OCI-LY7 (cell line): ENCODE measurements at regions not wholly inside any gene's neighbourhood (a gene's known extent, or its start where the extent isn't known, plus 50 kb on each side); places are given as distances from the start of the nearest gene placed in this dataset.

Source experiments
- BruUV-seq: library from RNA; stranded (reverse); fragments of 400-500 nt; replicated peaks from 2 replicates; lab custom pipeline; 2021; lab: Mats Ljungman, UMichigan
- CTCF ChIA-PET: fragments of 300-600 bp; sonication (Branson Sonifier 250); formaldehyde crosslinking; loops from one replicate; lab custom pipeline; 2022; ENCODE audit warnings: antibody characterized with exemption; ENCODE audit not compliant: unreplicated experiment; lab: Charles Lee
- POLR2A ChIA-PET: fragments of 300-600 bp; sonication (Branson Sonifier 250); formaldehyde crosslinking; loops from one replicate; lab custom pipeline; 2022; ENCODE audit warnings: antibody characterized with exemption; lab: Charles Lee
- DNase-seq: peaks from one replicate; pipeline ENCODE4 v3.0.0-alpha.2; 2015; ENCODE audit warnings: low spot score
- H2AFZ ChIP-seq: fragments of 200-600 bp; sonication (generic), shearing (Covaris generic); 2 replicates; pipeline ENCODE4 v1.6.1; 2014; ENCODE audit warnings: mild to moderate bottlenecking, antibody characterized with exemption, low read length, moderate library complexity
- H3K27ac ChIP-seq: fragments of 200-600 bp; sonication (generic); 2 replicates; pipeline ENCODE4 v1.5.1; 2014; ENCODE audit warnings: mixed run types, low read depth, mild to moderate bottlenecking, moderate library complexity, low read length, inconsistent platforms; ENCODE audit not compliant: poor library complexity, severe bottlenecking
- H3K36me3 ChIP-seq: fragments of 200-600 bp; sonication (generic); 2 replicates; pipeline ENCODE4 v1.6.1; 2014; ENCODE audit warnings: mild to moderate bottlenecking, antibody characterized with exemption, low read length, moderate library complexity, mixed read lengths; ENCODE audit not compliant: insufficient read depth
- H3K4me1 ChIP-seq: fragments of 200-600 bp; sonication (generic); 2 replicates; pipeline ENCODE4 v1.5.1; 2014; ENCODE audit warnings: mild to moderate bottlenecking, low read length; ENCODE audit not compliant: insufficient read depth, poor library complexity, severe bottlenecking
- H3K4me2 ChIP-seq: fragments of 200-600 bp; sonication (generic); 2 replicates; pipeline ENCODE4 v1.6.1; 2014; ENCODE audit warnings: mild to moderate bottlenecking, low read length
- H3K4me3 ChIP-seq: fragments of 200-600 bp; sonication (generic); 2 replicates; pipeline ENCODE4 v1.5.1; 2014; ENCODE audit warnings: mild to moderate bottlenecking, low read depth, low read length; ENCODE audit not compliant: poor library complexity, severe bottlenecking
- H3K79me2 ChIP-seq: fragments of 200-600 bp; sonication (generic); 2 replicates; pipeline ENCODE4 v1.6.1; 2016; ENCODE audit warnings: low read depth, mild to moderate bottlenecking, low read length, moderate library complexity, mixed read lengths; ENCODE audit not compliant: insufficient read depth
- H3K9me2 ChIP-seq: fragments of 200-600 bp; sonication (generic); 2 replicates; pipeline ENCODE4 v1.6.1; 2016; ENCODE audit warnings: mild to moderate bottlenecking, low read length, mixed read lengths; ENCODE audit not compliant: insufficient read depth
- H3K9me3 ChIP-seq: fragments of 200-600 bp; sonication (generic); 2 replicates; pipeline ENCODE4 v1.6.1; 2014; ENCODE audit warnings: mild to moderate bottlenecking, mixed run types, low read length, mixed read lengths
- H4K20me1 ChIP-seq: fragments of 200-600 bp; sonication (generic); 2 replicates; pipeline ENCODE4 v1.6.1; 2014; ENCODE audit warnings: mild to moderate bottlenecking, antibody characterized with exemption, low read length, moderate library complexity, mixed read lengths; ENCODE audit not compliant: insufficient read depth
- CTCF ChIP-seq: fragments of 200-600 bp; sonication (generic); conservative IDR thresholded peaks from 2 replicates; pipeline ENCODE4 v1.5.1; 2014; ENCODE audit warnings: mild to moderate bottlenecking, antibody characterized with exemption, low read length, moderate library complexity, mixed read lengths
- EZH2phosphoT487 ChIP-seq: fragments of 200-600 bp; sonication (generic); IDR thresholded peaks from 2 replicates; pipeline ENCODE4 v1.6.1; 2018; ENCODE audit warnings: low read depth, borderline replicate concordance, mild to moderate bottlenecking, mixed run types, antibody characterized with exemption, low read length, moderate library complexity, mixed read lengths
- intact Hi-C: fragments of 100-400 bp; cut with micrococcal nuclease; formaldehyde crosslinking; loops from one replicate; pipeline ENCODE4 v1.10.0; 2022; ENCODE audit not compliant: unreplicated experiment

- no peaks in the 10 kb centered on the region for H3K36me3 ChIP-seq
- H3K4me2 ChIP-seq, result no peak overlapping the region
- H3K4me1 ChIP-seq, result no peaks in the 10 kb centered on the region
- BruUV-seq, result no TSS peak
- no peaks in the 10 kb centered on the region for H3K79me2 ChIP-seq
- DNase-seq, result no peak
- H2AFZ ChIP-seq, result no peak overlapping the region
- CTCF ChIA-PET, result no interaction called here
- H3K4me3 ChIP-seq, result no peak overlapping the region
- H3K27ac ChIP-seq, result no peak overlapping the region
- H4K20me1 ChIP-seq, result no peaks in the 10 kb centered on the region
- H3K9me3 ChIP-seq, result no peaks in the 10 kb centered on the region
- POLR2A ChIA-PET, result no interaction called here
- no peak for TF ChIP-seq EZH2phosphoT487
- no peak for TF ChIP-seq CTCF
- intact Hi-C loops, result no loop called here
- H3K9me2 ChIP-seq, result no peaks in the 10 kb centered on the region
Measured at GRCh38 chr6:165931675-165932074, 236.0 kb downstream of the TBXT start.

GRCh38 chr6:165930668-165931214, 236.9 kb downstream of the TBXT start:
- Histone ChIP-seq H3K9me2 (no peaks in the 10 kb centered on the region), H3K27ac (no peak overlapping the region), H3K79me2 (no peaks in the 10 kb centered on the region), H3K36me3 (no peaks in the 10 kb centered on the region), H3K4me1 (no peaks in the 10 kb centered on the region), H3K4me2 (no peak overlapping the region), H3K4me3 (no peak overlapping the region), H4K20me1 (no peaks in the 10 kb centered on the region), H3K9me3 (no peaks in the 10 kb centered on the region), H2AFZ (no peak overlapping the region)
- no peak for DNase-seq
- no TSS peak for BruUV-seq
- intact Hi-C loops, result no loop called here
- POLR2A ChIA-PET, result no interaction called here
- CTCF ChIA-PET, result no interaction called here
- no peak for TF ChIP-seq CTCF
- no peak for TF ChIP-seq EZH2phosphoT487

GRCh38 chr6:165929607-165930006, 238.0 kb downstream of the TBXT start:
- H3K27ac ChIP-seq, result no peak overlapping the region
- no peaks in the 10 kb centered on the region for H3K9me2 ChIP-seq
- CTCF ChIA-PET, result no interaction called here
- intact Hi-C loops, result no loop called here
- no peaks in the 10 kb centered on the region for H3K9me3 ChIP-seq
- H2AFZ ChIP-seq, result no peak overlapping the region
- H3K36me3 ChIP-seq, result no peaks in the 10 kb centered on the region
- no peaks in the 10 kb centered on the region for H3K79me2 ChIP-seq
- H4K20me1 ChIP-seq, result no peaks in the 10 kb centered on the region
- no peak overlapping the region for H3K4me2 ChIP-seq
- H3K4me1 ChIP-seq, result no peaks in the 10 kb centered on the region
- DNase-seq, result no peak
- TF ChIP-seq CTCF (no peak), EZH2phosphoT487 (no peak)
- BruUV-seq, result no TSS peak
- no peak overlapping the region for H3K4me3 ChIP-seq
- POLR2A ChIA-PET, result no interaction called here
